ENCODE measurements at regions not wholly inside any gene's neighbourhood (a gene's known extent, or its start where the extent isn't known, plus 50 kb on each side); places are given as distances from the start of the nearest gene placed in this dataset.
"Not testable (repeated sequence)": the region's sequence is repeated elsewhere in the genome, so short reads cannot be mapped to it uniquely, and the experiment has no call there.

DNA sequence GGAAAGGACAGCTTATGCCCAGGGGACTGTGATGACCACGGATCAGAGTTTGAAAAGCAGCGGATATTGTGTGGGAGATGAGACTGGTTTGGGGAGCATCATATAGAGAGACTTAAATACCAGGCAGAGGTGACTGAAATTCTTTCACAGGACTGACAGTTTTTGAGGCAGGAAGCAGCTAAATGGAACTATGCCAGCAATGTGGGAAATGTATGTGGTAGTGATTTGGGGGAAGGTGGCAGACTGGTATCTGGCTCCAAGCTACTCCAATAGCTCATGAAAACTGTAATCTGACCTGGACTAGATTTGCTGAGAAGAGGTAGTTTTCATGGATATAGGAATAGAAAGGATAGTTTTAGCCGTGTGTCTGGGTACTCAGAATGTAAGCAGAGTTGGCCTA, 592.6 kb downstream of the REEP3 start:
- no peak for TF ChIP-seq CTCF (IDR thresholded peaks at IDR 0.05; ENCODE audit: control insufficient read depth, insufficient read depth, low read depth, low read length, missing control alignments)
- DNase-seq (ENCODE audit: low read depth), result no peak
- H3K4me3 ChIP-seq (ENCODE audit: control insufficient read depth, low read depth, low read length), result no peak overlapping the region

- no peak for DNase-seq (ENCODE audit: low read depth)
These were observed 594.3 kb downstream of the REEP3 start for GRCh38 chr10:64115471-64115870.

DNA sequence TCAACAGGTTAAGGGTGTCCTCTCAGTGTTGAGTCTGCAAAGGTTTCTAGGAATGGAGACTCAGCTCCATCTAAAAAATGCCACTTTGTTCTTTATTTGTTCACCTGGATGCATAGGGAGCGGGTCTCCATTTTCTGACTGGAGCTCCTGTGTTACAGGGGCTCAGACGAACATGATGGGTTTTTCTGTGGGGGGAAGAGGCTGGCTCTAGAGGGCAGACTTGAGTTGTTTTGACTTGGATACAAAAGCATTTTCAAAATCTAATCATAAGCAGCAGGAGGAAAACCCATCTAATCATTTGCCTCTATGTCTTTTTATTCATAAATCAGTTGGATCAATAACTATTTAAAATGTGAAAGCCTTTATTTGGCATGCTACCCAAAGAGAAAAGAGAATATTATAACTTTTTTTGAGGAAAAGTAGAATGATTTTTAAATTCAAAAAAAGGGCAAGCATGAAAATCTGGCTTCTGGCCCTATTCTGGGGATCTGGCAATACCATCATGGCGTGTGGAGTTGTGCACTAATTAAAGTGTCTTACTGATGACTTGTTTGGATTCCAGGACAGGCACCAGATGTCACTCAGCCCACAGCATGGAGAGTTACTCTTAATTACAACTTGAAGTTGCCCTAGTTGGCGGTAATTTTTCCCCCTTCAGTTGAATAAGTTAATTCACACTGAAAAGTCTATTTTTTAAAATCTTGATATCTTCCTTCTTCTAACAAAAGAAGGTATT, 594.9 kb downstream of the REEP3 start:
- no peak for TF ChIP-seq CTCF (IDR thresholded peaks at IDR 0.05; ENCODE audit: control insufficient read depth, insufficient read depth, low read depth, low read length, missing control alignments)
- DNase-seq (ENCODE audit: low read depth), result no peak
- no peak overlapping the region for H3K4me3 ChIP-seq (ENCODE audit: control insufficient read depth, low read depth, low read length)

More at GRCh38 chr10:64115471-64115870, 594.3 kb downstream of the REEP3 start:
- TF ChIP-seq CTCF (IDR thresholded peaks at IDR 0.05; ENCODE audit: control insufficient read depth, insufficient read depth, low read depth, low read length, missing control alignments), result no peak
- H3K4me3 ChIP-seq (ENCODE audit: control insufficient read depth, low read depth, low read length), result no peak overlapping the region

GRCh38 chr10:64116707-64117106, 595.5 kb downstream of the REEP3 start:
- no peak for TF ChIP-seq CTCF (IDR thresholded peaks at IDR 0.05; ENCODE audit: control insufficient read depth, insufficient read depth, low read depth, low read length, missing control alignments)
- no peak for DNase-seq (ENCODE audit: low read depth)
- no peak overlapping the region for H3K4me3 ChIP-seq (ENCODE audit: control insufficient read depth, low read depth, low read length)

DNA sequence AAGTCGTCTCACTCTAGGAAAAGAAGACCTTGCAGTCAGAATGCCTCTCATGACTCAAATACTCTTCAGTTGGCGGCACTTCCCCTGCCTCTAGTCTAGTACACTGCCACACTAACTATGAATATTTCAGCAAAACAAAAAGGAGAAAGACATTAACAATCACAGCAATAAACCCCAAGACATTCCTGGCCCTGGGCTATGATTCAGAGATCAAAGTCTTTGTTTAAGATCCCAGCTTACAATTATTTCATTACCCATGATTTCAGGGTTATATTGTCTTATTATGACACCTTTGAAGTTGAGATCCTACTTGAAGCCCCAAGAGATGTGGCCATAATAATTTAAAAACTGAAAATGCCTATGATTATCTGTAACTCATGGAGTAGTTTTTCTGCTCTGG, 597.5 kb downstream of the REEP3 start:
- H3K4me3 ChIP-seq (ENCODE audit: control insufficient read depth, low read depth, low read length), result no peak overlapping the region
- no peak for TF ChIP-seq CTCF (IDR thresholded peaks at IDR 0.05; ENCODE audit: control insufficient read depth, insufficient read depth, low read depth, low read length, missing control alignments)
- no peak for DNase-seq (ENCODE audit: low read depth)

DNA sequence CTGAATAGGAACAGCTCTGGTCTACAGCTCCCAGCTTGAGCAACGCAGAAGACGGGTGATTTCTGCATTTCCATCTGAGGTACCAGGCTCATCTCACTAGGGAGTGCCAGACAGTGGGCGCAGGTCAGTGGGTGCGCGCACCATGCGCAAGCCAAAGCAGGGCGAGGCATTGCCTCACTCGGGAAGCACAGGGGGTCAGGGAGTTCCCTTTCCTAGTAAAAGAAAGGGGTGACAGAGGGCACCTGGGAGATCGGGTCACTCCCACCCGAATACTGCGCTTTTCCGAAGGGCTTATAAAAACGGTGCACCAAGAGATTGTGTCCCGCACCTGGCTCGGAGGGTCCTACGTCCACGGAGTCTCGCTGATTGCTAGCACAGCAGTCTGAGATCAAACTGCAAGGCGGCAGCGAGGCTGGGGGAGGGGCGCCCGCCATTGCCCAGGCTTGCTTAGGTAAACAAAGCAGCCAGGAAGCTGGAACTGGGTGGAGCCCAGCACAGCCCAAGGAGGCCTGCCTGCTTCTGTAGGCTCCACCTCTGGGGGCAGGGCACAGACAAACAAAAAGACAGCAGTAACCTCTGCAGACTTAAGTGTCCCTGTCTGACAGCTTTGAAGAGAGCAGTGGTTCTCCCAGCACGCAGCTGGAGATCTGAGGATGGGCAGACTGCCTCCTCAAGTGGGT, 599.2 kb downstream of the REEP3 start:
- not testable (repeated sequence) for DNase-seq (ENCODE audit: low read depth); H3K4me3 ChIP-seq (ENCODE audit: control insufficient read depth, low read depth, low read length)

DNA sequence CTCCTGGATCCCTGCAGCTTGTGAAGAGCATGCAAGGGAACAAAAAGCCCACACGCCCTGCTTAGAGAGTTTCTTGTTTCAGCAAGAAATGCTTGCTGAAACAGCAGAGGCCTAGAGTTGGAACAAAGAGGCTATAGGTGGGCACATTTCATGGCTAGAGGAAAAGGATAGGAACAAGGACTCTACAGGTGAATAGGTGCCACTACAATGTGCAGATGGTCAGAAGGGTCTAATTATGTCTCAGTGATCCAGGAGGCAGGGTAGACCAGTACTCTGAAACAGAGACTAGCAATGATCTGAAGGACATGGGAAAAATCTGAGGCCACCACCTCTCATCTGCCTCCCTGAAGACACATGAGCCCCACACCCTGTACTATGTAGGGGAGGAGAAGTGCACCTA, 609.0 kb downstream of the REEP3 start:
- no peak for DNase-seq (ENCODE audit: low read depth)
- no peak for TF ChIP-seq CTCF (IDR thresholded peaks at IDR 0.05; ENCODE audit: control insufficient read depth, insufficient read depth, low read depth, low read length, missing control alignments)
- no peak overlapping the region for H3K4me3 ChIP-seq (ENCODE audit: control insufficient read depth, low read depth, low read length)

Measured in AG09309 (cell line).